AG04450 (cell line): ENCODE measurements at regions not wholly inside any gene's neighbourhood (a gene's known extent, or its start where the extent isn't known, plus 50 kb on each side); places are given as distances from the start of the nearest gene placed in this dataset.

Source experiments
- CTCF ChIA-PET: fragments of 300-600, 350-600 bp; formaldehyde crosslinking; extraction: SDS; loops from one replicate; lab custom pipeline; 2022; ENCODE audit warnings: antibody characterized with exemption, inconsistent platforms; lab: Charles Lee
- POLR2A ChIA-PET: fragments of 350-600 bp; formaldehyde crosslinking; extraction: SDS; loops from one replicate; lab custom pipeline; 2021; ENCODE audit warnings: antibody characterized with exemption, inconsistent platforms; lab: Yijun Ruan, JAX
- DNase-seq: peaks from one replicate; pipeline ENCODE4 v3.0.0-alpha.2; 2011; ENCODE audit warnings: low read depth, low spot score
- H3K27ac ChIP-seq: one replicate; pipeline ENCODE4 v1.5.1; 2012; ENCODE audit warnings: low read depth, low read length, control low read depth
- H3K27me3 ChIP-seq: one replicate; pipeline ENCODE4 v1.6.0; 2012; ENCODE audit warnings: low read length; ENCODE audit not compliant: control insufficient read depth, insufficient read depth
- H3K4me3 ChIP-seq: 2 replicates; pipeline ENCODE4 v1.5.1; 2011; ENCODE audit warnings: mild to moderate bottlenecking, low read depth, low read length, control low read depth
- H3K9me3 ChIP-seq: 2 replicates; pipeline ENCODE4 v1.5.1; 2012; ENCODE audit warnings: low read length; ENCODE audit not compliant: control insufficient read depth, insufficient read depth
- TF ChIP-seq, protein P1 (sequence below): IDR thresholded peaks from 2 replicates; pipeline ENCODE4 v1.5.1; 2011; ENCODE audit warnings: low read depth, low read length, control low read depth, inconsistent platforms

- CTCF ChIA-PET: no interaction called here
These were observed 221.4 kb downstream of the PTPRU start for GRCh38 chr1:29457496-29458368.

DNA sequence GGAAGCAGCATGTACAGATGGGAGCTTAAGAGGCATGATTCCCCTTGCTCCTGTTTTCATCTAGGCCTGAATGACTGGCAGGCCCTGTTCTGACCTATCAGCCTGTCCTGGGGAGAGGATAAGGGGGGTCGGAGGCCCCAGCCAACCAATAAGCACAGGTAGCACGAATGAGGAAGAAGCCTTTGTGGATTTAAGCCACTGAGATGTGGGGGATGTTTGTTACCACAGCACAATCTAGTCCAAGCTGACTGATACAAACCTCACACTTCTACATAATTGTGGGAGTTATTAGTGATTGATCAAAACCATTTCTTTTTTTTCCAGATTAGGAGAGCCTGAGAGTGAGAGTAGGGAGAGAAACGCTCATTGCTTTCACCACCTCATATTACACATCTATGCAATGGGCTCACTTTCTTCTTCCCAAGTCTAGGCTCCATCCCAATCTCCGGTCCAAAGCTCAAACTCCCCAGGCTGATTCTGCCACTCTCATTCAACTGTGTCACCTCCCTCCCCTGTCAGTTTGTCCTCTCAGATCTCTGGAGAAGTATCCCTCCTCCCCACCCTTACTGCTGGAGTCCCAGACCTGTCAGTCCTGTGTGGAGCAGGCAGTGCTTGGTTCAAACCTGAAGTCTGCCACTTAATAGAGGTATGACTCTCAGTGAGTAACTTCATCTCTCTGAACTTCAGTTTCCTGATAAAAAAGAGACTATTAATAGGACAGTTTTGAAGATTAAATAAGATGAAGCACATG is 220.5 kb downstream of the PTPRU start:
- TF ChIP-seq, protein P1, sequence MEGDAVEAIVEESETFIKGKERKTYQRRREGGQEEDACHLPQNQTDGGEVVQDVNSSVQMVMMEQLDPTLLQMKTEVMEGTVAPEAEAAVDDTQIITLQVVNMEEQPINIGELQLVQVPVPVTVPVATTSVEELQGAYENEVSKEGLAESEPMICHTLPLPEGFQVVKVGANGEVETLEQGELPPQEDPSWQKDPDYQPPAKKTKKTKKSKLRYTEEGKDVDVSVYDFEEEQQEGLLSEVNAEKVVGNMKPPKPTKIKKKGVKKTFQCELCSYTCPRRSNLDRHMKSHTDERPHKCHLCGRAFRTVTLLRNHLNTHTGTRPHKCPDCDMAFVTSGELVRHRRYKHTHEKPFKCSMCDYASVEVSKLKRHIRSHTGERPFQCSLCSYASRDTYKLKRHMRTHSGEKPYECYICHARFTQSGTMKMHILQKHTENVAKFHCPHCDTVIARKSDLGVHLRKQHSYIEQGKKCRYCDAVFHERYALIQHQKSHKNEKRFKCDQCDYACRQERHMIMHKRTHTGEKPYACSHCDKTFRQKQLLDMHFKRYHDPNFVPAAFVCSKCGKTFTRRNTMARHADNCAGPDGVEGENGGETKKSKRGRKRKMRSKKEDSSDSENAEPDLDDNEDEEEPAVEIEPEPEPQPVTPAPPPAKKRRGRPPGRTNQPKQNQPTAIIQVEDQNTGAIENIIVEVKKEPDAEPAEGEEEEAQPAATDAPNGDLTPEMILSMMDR: no peak
- no peak for DNase-seq
- CTCF ChIA-PET: no interaction called here
- no peaks in the 10 kb centered on the region for H3K9me3 ChIP-seq
- H3K4me3 ChIP-seq: no peak overlapping the region
- peaks cover 6% of the 10 kb centered on the region for H3K27me3 ChIP-seq
- H3K27ac ChIP-seq: no peak overlapping the region
- POLR2A ChIA-PET: no interaction called here

More at GRCh38 chr1:29457496-29458368, 221.4 kb downstream of the PTPRU start:
- POLR2A ChIA-PET: no interaction called here
- Histone ChIP-seq H3K9me3 (no peaks in the 10 kb centered on the region), H3K27me3 (peaks cover 6% of the 10 kb centered on the region), H3K27ac (no peak overlapping the region), H3K4me3 (no peak overlapping the region)
- no peak for DNase-seq
- TF ChIP-seq, protein P1: no peak

DNA sequence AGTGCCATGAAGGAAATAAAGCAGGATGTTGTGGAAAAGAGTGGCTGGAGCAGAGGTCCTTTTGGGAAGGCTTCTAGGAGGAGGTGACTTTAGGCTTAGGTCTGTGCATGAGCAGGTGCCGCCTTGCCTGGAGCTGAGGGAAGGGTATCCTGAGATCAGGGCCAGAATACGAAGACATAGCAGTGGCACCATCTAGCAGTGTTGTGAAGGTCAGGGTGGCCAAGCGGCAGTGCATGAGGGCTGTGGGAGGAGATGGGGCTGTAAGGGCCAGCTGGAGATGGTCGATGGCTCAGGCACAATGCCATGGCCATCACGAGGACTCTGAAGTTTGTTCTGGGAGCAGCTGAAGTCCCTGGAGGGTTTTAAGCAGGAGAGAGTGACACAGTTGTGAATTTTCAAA is 219.5 kb downstream of the PTPRU start:
- CTCF ChIA-PET: no interaction called here
- DNase-seq: no peak
- peaks cover 6% of the 10 kb centered on the region for H3K27me3 ChIP-seq
- no peak overlapping the region for H3K27ac ChIP-seq
- no peaks in the 10 kb centered on the region for H3K9me3 ChIP-seq
- TF ChIP-seq, protein P1: no peak
- POLR2A ChIA-PET: no interaction called here
- no peak overlapping the region for H3K4me3 ChIP-seq

DNA sequence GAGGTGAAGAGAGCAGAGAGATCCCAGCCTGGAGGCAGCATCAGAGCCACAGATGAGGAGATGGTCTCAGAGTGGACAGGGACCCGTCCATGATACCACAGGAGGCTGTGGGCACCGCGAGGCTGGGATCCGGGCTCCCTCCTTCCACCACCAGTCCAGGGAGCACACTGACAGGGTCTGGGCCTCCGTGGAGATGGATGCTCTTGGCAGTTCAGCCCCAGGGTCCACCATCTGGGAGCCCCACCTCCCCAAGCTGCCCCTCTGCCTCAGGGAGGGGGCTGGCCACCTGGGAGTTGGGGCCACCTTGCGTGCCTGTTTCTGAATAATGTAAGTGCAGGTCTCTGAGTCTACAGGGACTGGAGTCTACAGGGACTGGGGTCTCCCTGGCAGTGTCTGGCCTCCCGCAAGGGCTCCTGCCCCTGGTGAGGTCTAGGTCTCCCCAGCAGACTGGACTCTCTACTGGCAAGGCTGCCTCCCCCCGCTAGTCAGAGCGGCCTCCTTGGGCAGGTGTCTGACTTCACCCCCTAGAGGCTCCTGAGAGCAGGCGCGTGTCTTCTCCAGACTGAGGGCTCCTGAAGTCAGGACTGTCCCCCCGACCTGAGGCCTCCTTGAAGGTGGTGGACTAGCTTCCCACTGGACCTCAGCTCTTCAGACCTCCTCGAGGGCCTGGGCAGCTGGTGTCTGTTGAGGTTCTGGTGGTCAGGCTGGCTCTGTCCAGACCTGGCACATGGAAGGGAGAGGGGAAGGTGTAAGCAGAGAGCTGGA is 218.5 kb downstream of the PTPRU start:
- TF ChIP-seq, protein P1: no peak
- POLR2A ChIA-PET: no interaction called here
- no peak overlapping the region for H3K27ac ChIP-seq

More for the DNA sequence above, 218.5 kb downstream of the PTPRU start:
- CTCF ChIA-PET: no interaction called here
- H3K4me3 ChIP-seq: no peak overlapping the region
- peaks cover 6% of the 10 kb centered on the region for H3K27me3 ChIP-seq
- DNase-seq: no peak
- no peaks in the 10 kb centered on the region for H3K9me3 ChIP-seq
